ENCODE measurements at regions not wholly inside any gene's neighbourhood (a gene's known extent, or its start where the extent isn't known, plus 50 kb on each side); places are given as distances from the start of the nearest gene placed in this dataset.

- no peak for TF ChIP-seq YY1 (IDR thresholded peaks at IDR 0.05; ENCODE audit: insufficient read depth, insufficient read length)
- TF ChIP-seq SUZ12 (IDR thresholded peaks at IDR 0.05; ENCODE audit: extremely low read depth, insufficient read depth, insufficient read length), result no peak
- TF ChIP-seq ZNF274 (IDR thresholded peaks at IDR 0.05; ENCODE audit: low read depth, low read length), result no peak
Observed at GRCh38 chr14:26870096-26870495, 272.3 kb upstream of the NOVA1 start.
